H1 (cell line): ENCODE measurements at regions not wholly inside any gene's neighbourhood (a gene's known extent, or its start where the extent isn't known, plus 50 kb on each side); places are given as distances from the start of the nearest gene placed in this dataset.

ENCODE experiments used
- FOSL1 ChIP-seq: IDR thresholded peaks from 2 replicates; pipeline ENCODE4 v1.6.1; 2011; ENCODE audit warnings: mild to moderate bottlenecking, low read depth, low read length, moderate library complexity; ENCODE audit not compliant: insufficient read depth
- JUND ChIP-seq: IDR thresholded peaks from 2 replicates; pipeline ENCODE4 v1.6.1; 2011; ENCODE audit warnings: mild to moderate bottlenecking, improper control_type of control experiment, low read length
- KDM1A ChIP-seq: fragments of 200-600, 300-600 bp; sonication (generic); IDR thresholded peaks from 2 replicates; pipeline ENCODE4 v1.7.1; 2016; ENCODE audit warnings: mild to moderate bottlenecking, low read length, borderline replicate concordance
- KDM4A ChIP-seq: IDR thresholded peaks from one replicate; pipeline ENCODE4 v1.7.1; 2012; ENCODE audit warnings: low read depth, mild to moderate bottlenecking, moderate library complexity, low read length, inconsistent platforms; ENCODE audit not compliant: severe bottlenecking
- NRF1 ChIP-seq: IDR thresholded peaks from 2 replicates; pipeline ENCODE4 v1.6.1; 2011; ENCODE audit warnings: mild to moderate bottlenecking, low read depth, low read length, improper control_type of control experiment
- SRF ChIP-seq: IDR thresholded peaks from 2 replicates; pipeline ENCODE4 v1.6.1; 2011; ENCODE audit warnings: mild to moderate bottlenecking, low read depth, low read length, moderate library complexity
- TEAD4 ChIP-seq: IDR thresholded peaks from 2 replicates; pipeline ENCODE4 v1.6.1; 2012; ENCODE audit warnings: low read depth, low read length, inconsistent platforms, mixed read lengths

DNA sequence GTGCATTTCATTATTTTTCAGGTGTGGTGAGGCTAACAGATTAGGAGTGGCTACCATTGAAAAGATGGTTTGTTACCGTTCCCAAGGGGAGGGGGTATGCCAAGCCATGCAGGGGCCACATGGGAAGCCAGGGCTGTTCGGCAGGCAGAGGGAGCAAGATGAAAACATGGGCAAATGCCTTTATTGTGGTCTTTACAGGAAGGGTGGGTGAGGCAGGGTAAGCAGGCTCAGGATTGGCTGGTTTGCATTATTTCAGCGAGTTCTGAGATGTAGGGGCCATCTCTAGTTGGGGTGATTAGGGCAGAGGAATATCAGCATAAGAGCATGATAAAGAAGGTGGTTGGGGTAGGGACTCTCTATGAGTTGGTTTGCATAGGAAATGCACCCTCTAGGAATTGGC is 117.6 kb downstream of the CCT6B start (continued):
- no peak for TF ChIP-seq TEAD4
- TF ChIP-seq FOSL1 = no peak
- no peak for TF ChIP-seq NRF1
- TF ChIP-seq SRF = no peak
- TF ChIP-seq JUND = no peak
- TF ChIP-seq KDM4A = no peak
- no peak for TF ChIP-seq KDM1A
- TF ChIP-seq, all 59 proteins: peak for 0
